ENCODE measurements at regions not wholly inside any gene's neighbourhood (a gene's known extent, or its start where the extent isn't known, plus 50 kb on each side); places are given as distances from the start of the nearest gene placed in this dataset.

DNA sequence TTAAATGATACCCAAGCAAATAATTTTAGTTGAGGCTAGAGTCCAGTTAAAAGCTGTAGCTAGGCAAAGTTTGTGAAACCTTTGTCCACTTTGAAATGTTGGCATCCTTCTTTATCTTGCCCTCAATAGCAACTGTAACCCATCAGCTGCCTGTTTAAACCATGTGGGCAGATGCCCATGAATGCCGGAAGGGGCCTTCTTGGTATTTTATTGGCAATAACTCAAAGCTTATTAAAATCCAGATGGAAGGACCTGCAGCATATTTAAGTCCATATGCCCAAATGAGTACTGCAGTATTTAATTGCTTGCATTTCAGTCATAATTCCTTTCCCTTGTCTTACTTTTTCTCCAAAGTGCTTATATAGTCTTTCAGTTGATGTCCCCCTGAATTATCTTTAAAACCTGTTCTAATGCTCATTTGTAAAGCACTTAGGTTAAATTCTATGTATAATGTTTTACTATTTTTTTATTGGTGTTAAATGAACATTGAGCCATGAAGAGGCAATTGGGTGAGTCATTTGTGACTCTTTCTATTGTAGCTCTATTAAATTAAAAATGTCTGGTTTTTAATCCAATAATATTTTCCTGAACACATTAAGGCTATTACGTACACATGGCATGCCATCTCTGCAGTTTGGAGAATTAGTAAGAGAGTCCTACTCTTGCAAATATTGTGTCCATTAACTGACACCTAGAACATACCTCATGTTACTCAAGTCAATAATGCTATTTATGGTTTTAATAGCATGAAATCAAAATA is 225.3 kb downstream of the KCNJ2 start:
- H3K4me2 ChIP-seq, result no peak overlapping the region
- no peak overlapping the region for H2AFZ ChIP-seq
- TF ChIP-seq EZH2 (IDR thresholded peaks at IDR 0.05; ENCODE audit: low read depth) (no peak), CTCF (conservative IDR thresholded peaks at IDR 0.05) (no peak)
- H3K9me3 ChIP-seq (ENCODE audit: insufficient read depth, low read depth), result 0 out of 2 replicates have a peak, but pooled peaks cover 3% of the 10 kb centered on the region
- ChIA-PET CTCF (no interaction called here), POLR2A (ENCODE audit: unreplicated experiment) (no interaction called here)
- H3K79me2 ChIP-seq (ENCODE audit: low read depth), result no peaks in the 10 kb centered on the region
- peaks cover 6% of the 10 kb centered on the region; the same call in 1 of the 2 replicates for H3K27me3 ChIP-seq (ENCODE audit: insufficient read depth, low read depth)
- no peaks in the 10 kb centered on the region for H3K4me1 ChIP-seq (replicated peaks; ENCODE audit: insufficient read depth)
- no TSS peak for BruUV-seq (replicated peaks)
- H3K9me2 ChIP-seq (ENCODE audit: insufficient read depth), result no peaks in the 10 kb centered on the region
- DNase-seq, result no peak
- H3K36me3 ChIP-seq (ENCODE audit: low read depth), result no peaks in the 10 kb centered on the region
- no peak overlapping the region for H3K27ac ChIP-seq
- intact Hi-C loops (cut with micrococcal nuclease; ENCODE audit: unreplicated experiment), result no loop called here
- H4K20me1 ChIP-seq (ENCODE audit: insufficient read depth), result no peaks in the 10 kb centered on the region
- H3F3A ChIP-seq (ENCODE audit: insufficient read depth, low read depth), result no peaks in the 10 kb centered on the region
- no peak overlapping the region for H3K4me3 ChIP-seq

DNA sequence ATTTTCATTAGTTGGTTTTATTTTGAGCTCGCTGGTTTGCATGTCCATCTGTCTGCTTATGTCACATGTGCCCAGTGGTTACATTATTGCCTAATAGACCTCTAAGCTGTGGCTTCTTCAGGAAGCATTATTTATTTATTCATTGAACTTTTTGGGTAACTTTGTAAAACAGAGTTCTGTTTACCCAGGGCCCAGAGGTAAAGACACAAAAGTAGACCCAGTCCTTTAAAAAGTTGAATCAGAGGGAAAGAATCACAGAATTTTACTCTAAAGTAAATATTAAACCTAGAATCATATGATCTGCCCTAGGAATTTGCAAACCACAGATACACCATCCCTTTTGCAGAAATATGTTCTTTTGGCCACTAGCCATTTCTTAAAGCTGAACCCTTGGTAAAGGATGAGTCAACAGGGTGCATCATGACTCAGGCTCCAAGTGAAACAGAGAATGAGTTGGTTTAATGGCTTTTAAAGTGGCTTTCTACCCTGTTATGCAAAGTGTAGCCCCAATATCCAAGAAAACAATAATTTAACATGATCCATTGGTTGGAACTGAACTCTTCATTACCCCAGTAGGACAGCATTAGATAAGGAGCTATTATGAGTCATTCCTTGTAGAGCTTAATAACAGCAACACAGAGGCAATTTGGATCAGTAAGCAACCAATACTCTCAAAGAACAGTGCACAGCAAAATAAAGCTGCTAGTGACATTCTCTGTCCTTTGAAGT is 236.3 kb downstream of the KCNJ2 start:
- H3K36me3 ChIP-seq (ENCODE audit: low read depth), result no peaks in the 10 kb centered on the region
- DNase-seq, result peak in 1 of 2 experiments; percentile 84

DNA sequence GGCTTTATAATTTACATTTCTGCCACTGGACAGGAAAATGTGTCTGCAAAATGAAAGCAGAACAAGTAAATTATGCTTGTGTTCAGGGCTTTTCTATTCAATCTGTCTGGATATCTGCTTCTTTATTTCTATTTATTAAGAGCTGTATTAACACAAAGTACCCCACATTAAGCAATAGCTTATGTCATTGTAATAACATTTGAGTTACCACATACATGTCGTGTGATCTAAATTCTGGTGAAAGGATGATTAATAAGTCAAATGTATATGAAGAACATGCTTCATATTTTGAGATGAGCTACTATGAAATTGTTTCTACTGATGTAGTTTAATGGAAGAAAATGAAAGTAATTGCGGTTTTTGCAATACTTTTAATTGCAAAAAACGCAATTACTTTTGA is 238.2 kb downstream of the KCNJ2 start:
- H3F3A ChIP-seq (ENCODE audit: insufficient read depth, low read depth), result no peaks in the 10 kb centered on the region
- no peak overlapping the region for H3K4me3 ChIP-seq
- DNase-seq, result no peak
- H3K36me3 ChIP-seq (ENCODE audit: low read depth), result no peaks in the 10 kb centered on the region
- no peaks in the 10 kb centered on the region for H3K79me2 ChIP-seq (ENCODE audit: low read depth)
- peaks cover 14% of the 10 kb centered on the region for H3K4me1 ChIP-seq (replicated peaks; ENCODE audit: insufficient read depth)
- no TSS peak for BruUV-seq (replicated peaks)
- H2AFZ ChIP-seq, result no peak overlapping the region
- ChIA-PET CTCF (no interaction called here), POLR2A (ENCODE audit: unreplicated experiment) (no interaction called here)
- no peak overlapping the region for H3K4me2 ChIP-seq
- 0 out of 2 replicates have a peak, but pooled peaks cover 4% of the 10 kb centered on the region for H3K9me2 ChIP-seq (ENCODE audit: insufficient read depth)
- no peaks in the 10 kb centered on the region for H4K20me1 ChIP-seq (ENCODE audit: insufficient read depth)
- intact Hi-C loops (cut with micrococcal nuclease; ENCODE audit: unreplicated experiment), result no loop called here
- TF ChIP-seq EZH2 (IDR thresholded peaks at IDR 0.05; ENCODE audit: low read depth), result no peak
- no peak for TF ChIP-seq CTCF (conservative IDR thresholded peaks at IDR 0.05)
- no peak overlapping the region for H3K27ac ChIP-seq
- no peaks in the 10 kb centered on the region for H3K27me3 ChIP-seq (ENCODE audit: insufficient read depth, low read depth)
- no peaks in the 10 kb centered on the region for H3K9me3 ChIP-seq (ENCODE audit: insufficient read depth, low read depth)

More for the DNA sequence above, 236.3 kb downstream of the KCNJ2 start:
- no TSS peak for BruUV-seq (replicated peaks)
- Histone ChIP-seq H3K27me3 (ENCODE audit: insufficient read depth, low read depth) (no peaks in the 10 kb centered on the region), H3K4me3 (peak overlapping the region; percentile 21; the same call in 1 of the 2 replicates), H3K9me3 (ENCODE audit: insufficient read depth, low read depth) (no peaks in the 10 kb centered on the region), H3F3A (ENCODE audit: insufficient read depth, low read depth) (no peaks in the 10 kb centered on the region), H3K4me2 (peak overlapping the region; percentile 53), H3K9me2 (ENCODE audit: insufficient read depth) (0 out of 2 replicates have a peak, but pooled peaks cover 4% of the 10 kb centered on the region), H3K4me1 (replicated peaks; ENCODE audit: insufficient read depth) (peaks cover 14% of the 10 kb centered on the region), H4K20me1 (ENCODE audit: insufficient read depth) (no peaks in the 10 kb centered on the region), H2AFZ (no peak overlapping the region), H3K27ac (peak overlapping the region; percentile 23; the same call in 1 of the 2 replicates), H3K79me2 (ENCODE audit: low read depth) (no peaks in the 10 kb centered on the region)
- no peak for TF ChIP-seq CTCF (conservative IDR thresholded peaks at IDR 0.05)
- no peak for TF ChIP-seq EZH2 (IDR thresholded peaks at IDR 0.05; ENCODE audit: low read depth)
- ChIA-PET POLR2A (ENCODE audit: unreplicated experiment) (no interaction called here), CTCF (no interaction called here)
- intact Hi-C loops (cut with micrococcal nuclease; ENCODE audit: unreplicated experiment), result no loop called here

Measured in PC-9 (cell line).